Nephron (organoid): ENCODE measurements at regions not wholly inside any gene's neighbourhood (a gene's known extent, or its start where the extent isn't known, plus 50 kb on each side); places are given as distances from the start of the nearest gene placed in this dataset.

ENCODE experiments used
- H3K27ac Mint-ChIP-seq, 3 experiments: 2 replicates each; pipeline ENCODE4 v1.8.0; 2020; ENCODE audit warnings: mixed read lengths in 3 of 3, mild to moderate bottlenecking in 2 of 3, moderate library complexity in 1 of 3
- H3K27me3 Mint-ChIP-seq: 2 replicates; pipeline ENCODE4 v1.8.0; 2021; ENCODE audit warnings: low read depth, mild to moderate bottlenecking, moderate library complexity, mixed read lengths
- H3K36me3 Mint-ChIP-seq: 2 replicates; pipeline ENCODE4 v1.8.0; 2020; ENCODE audit warnings: low read depth, mixed read lengths
- H3K4me1 Mint-ChIP-seq: 2 replicates; pipeline ENCODE4 v1.8.0; 2020; ENCODE audit warnings: mixed read lengths
- H3K4me3 Mint-ChIP-seq, 3 experiments: 2 replicates each; pipeline ENCODE4 v1.8.0; 2020; ENCODE audit warnings: mild to moderate bottlenecking in 3 of 3, mixed read lengths in 3 of 3, moderate library complexity in 2 of 3
- H3K9me3 Mint-ChIP-seq: 2 replicates; pipeline ENCODE4 v1.8.0; 2020; ENCODE audit warnings: mixed read lengths
- CTCF ChIP-seq, 3 experiments: fragments of 200-600 bp; sonication (generic); IDR thresholded peaks; one replicate each; pipeline ENCODE4 v1.5.0; 2021; ENCODE audit warnings: antibody characterized with exemption in 3 of 3; ENCODE audit not compliant: unreplicated experiment in 3 of 3

- Mint-ChIP-seq H3K4me3 (no peak overlapping the region), H3K27me3 (peaks cover 73% of the 10 kb centered on the region)
These were observed 184.5 kb downstream of the IRF8 start for GRCh38 chr16:86083382-86084002.

GRCh38 chr16:86085161-86085611, 186.2 kb downstream of the IRF8 start:
- no peaks in the 10 kb centered on the region for H3K9me3 Mint-ChIP-seq
- no peaks in the 10 kb centered on the region for H3K4me1 Mint-ChIP-seq
- no peak overlapping the region for H3K27ac Mint-ChIP-seq
- H3K27me3 Mint-ChIP-seq: peaks cover 74% of the 10 kb centered on the region
- TF ChIP-seq CTCF (IDR thresholded peaks at IDR 0.05; ENCODE audit: unreplicated experiment in 3 of 3): no peak
- H3K4me3 Mint-ChIP-seq: no peak overlapping the region
- no peaks in the 10 kb centered on the region for H3K36me3 Mint-ChIP-seq

More at GRCh38 chr16:86083382-86084002, 184.5 kb downstream of the IRF8 start:
- Mint-ChIP-seq H3K36me3 (no peaks in the 10 kb centered on the region), H3K4me1 (no peaks in the 10 kb centered on the region), H3K27ac (no peak overlapping the region), H3K9me3 (no peaks in the 10 kb centered on the region)
- no peak for TF ChIP-seq CTCF (IDR thresholded peaks at IDR 0.05; ENCODE audit: unreplicated experiment in 3 of 3)

DNA sequence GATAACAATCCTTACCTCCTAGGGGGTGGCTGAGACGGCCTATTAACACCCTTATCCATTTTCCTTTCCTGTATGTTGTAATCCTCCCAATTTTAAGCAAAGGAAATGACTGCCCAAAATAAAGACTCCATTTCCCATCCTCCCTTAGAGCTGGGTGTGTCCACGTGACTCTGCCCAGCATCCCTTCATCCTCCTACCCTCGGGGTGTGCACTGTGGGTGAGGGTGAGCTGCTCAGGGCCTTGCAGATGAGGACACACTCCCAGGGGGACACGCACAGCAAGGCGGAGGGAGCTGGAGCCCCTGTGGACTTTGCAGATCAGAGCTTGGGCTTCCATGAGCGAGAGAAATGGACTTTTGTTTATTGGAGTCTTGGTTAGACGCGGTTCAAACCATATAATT, 186.8 kb downstream of the IRF8 start:
- Mint-ChIP-seq H3K4me1 (no peaks in the 10 kb centered on the region), H3K36me3 (no peaks in the 10 kb centered on the region), H3K27ac (no peak overlapping the region), H3K4me3 (no peak overlapping the region), H3K27me3 (peaks cover 74% of the 10 kb centered on the region), H3K9me3 (no peaks in the 10 kb centered on the region)
- no peak for TF ChIP-seq CTCF (IDR thresholded peaks at IDR 0.05; ENCODE audit: unreplicated experiment in 3 of 3)

DNA sequence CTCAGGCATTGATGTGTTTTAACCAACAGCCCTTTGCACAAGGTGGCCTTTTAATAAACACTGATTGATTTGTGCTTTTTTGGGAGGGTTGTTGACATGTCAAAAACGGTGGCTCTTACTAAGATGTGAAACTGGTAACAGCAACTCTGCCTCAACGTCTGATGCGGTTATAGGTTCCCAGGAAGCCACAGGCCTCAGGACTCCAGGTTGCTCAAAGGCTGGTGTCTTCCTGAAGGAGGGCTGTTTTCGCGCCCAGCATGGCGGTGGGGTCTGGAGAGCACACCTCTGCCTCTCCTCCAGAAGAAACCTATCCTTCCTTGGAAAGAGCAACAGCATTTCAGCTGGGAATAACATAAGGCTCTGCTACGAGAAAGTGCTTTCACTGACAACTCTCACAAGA, 187.5 kb downstream of the IRF8 start:
- no peaks in the 10 kb centered on the region for H3K36me3 Mint-ChIP-seq
- no peaks in the 10 kb centered on the region for H3K9me3 Mint-ChIP-seq
- H3K4me3 Mint-ChIP-seq: no peak overlapping the region
- H3K27me3 Mint-ChIP-seq: peaks cover 77% of the 10 kb centered on the region
- no peaks in the 10 kb centered on the region for H3K4me1 Mint-ChIP-seq
- H3K27ac Mint-ChIP-seq: no peak overlapping the region
- TF ChIP-seq CTCF (IDR thresholded peaks at IDR 0.05; ENCODE audit: unreplicated experiment in 3 of 3): no peak

GRCh38 chr16:86087011-86087895, 188.3 kb downstream of the IRF8 start:
- H3K9me3 Mint-ChIP-seq: no peaks in the 10 kb centered on the region
- no peaks in the 10 kb centered on the region for H3K36me3 Mint-ChIP-seq
- peaks cover 79% of the 10 kb centered on the region for H3K27me3 Mint-ChIP-seq
- no peak overlapping the region for H3K4me3 Mint-ChIP-seq
- H3K4me1 Mint-ChIP-seq: no peaks in the 10 kb centered on the region
- no peak for TF ChIP-seq CTCF (IDR thresholded peaks at IDR 0.05; ENCODE audit: unreplicated experiment in 3 of 3)
- no peak overlapping the region for H3K27ac Mint-ChIP-seq
